ENCODE measurements at regions not wholly inside any gene's neighbourhood (a gene's known extent, or its start where the extent isn't known, plus 50 kb on each side); places are given as distances from the start of the nearest gene placed in this dataset.

DNA sequence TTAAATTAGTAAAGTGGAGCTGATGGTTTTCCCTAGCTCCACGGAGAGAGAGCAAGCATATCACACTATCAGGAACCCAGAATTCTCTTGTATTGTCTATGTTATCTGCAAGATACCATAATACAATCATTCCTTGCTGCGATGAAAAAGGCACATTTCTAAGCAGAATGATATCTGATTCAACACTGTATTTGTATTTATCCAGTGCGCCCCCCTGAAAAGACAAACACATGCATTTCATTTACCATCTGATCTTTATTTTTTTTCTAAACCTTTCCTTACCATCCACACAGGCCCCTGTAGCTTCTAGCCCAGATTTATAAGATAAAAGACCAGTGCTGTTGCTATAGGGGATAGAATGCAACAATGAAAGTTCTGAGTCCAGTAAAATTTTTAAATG, 420.6 kb downstream of the TDRD15 start:
- no peak for DNase-seq

DNA sequence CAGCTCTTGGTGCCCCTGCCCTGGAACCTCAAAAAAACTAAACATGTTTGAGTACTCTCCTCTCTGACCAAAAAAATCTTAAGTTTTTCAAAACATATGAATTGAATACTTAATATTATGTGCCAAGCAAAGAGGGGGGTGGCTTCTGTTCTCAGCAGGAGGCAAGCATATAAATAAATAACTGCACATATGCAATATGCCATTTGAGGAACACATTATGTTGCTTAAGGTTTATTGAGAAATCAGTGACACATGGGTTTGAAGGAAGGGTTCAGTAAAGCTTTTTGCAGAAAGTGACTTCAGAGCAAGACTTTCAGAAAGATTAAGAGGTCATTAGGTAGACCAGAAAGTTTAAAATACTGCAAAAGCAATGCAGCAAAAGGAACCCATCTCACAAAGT, 429.2 kb downstream of the TDRD15 start:
- no peak for DNase-seq

DNA sequence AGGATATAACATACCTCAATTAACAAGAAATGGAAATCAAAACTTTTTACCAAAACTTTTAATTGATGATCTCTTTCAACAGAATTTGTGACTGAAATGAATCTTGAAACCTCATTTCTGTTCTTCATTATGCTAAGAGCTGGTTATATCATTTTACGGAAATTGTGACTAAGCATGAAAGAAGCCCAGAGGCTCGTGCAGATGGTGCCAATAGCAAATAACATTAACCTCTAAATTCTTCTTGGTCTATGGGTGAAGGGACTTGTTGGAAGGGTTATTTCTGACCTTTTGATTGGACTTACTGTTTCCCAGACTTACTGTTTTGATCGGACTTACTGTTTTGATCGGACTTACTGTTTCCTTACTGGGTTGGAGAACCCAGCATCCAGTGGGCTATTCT, 435.6 kb downstream of the TDRD15 start:
- DNase-seq, result no peak

DNA sequence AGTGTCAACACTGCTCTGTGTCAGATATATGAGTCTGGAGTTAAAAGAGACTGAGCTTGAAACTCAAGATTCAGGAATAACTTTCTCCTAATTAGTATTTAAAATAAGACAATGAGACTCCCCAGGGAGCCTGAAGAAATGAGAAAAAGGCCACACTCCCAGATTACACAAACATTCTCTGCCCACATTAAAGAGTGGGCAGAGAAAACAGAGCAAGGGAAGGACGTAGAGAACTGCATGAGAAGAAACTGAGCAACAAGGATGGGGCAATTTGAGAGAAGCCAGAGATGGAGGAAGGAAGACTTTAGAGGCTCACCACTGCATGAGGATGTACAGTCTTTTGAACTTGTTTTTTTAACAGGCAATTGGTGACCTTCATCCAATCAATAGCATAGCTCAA, 438.2 kb downstream of the TDRD15 start:
- no peak for DNase-seq

DNA sequence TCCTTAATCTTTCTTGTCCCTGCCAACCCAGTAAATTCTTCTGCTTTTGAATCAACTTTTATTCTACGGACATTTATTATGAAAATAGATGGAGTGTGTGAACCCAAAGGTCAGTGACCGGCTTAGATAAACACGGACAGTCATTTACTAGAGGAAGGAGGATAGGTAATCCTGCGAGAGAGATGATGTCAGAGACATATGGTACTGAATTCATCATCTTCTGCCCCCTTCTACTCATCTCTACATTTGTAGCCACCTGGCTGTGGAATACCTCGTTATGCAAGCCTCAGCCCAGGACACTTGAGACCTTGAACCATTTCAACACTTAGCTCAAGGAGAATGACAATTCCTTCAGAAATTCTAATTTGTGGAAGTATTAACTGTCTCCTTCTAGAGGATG, 443.6 kb downstream of the TDRD15 start:
- no peak for DNase-seq

DNA sequence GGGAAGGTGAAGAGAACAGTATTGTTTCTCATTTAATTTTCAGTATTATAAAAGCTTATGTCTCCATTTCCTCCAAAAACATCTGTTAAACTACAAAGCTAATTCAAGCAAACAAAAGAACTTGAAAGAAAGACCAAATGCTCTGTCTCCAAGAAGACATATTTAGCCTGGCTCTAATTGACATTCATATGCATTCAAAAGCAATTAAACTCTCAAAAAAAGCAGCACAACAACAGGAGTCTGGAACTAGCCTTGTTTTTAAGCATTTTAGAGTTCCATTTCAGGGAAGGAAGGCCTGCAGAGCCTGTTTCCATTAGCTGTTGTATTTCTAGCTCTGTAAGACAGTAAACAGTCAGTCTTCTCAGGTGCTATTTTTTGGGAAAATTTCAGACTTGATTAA, 447.9 kb downstream of the TDRD15 start:
- no peak for DNase-seq

DNA sequence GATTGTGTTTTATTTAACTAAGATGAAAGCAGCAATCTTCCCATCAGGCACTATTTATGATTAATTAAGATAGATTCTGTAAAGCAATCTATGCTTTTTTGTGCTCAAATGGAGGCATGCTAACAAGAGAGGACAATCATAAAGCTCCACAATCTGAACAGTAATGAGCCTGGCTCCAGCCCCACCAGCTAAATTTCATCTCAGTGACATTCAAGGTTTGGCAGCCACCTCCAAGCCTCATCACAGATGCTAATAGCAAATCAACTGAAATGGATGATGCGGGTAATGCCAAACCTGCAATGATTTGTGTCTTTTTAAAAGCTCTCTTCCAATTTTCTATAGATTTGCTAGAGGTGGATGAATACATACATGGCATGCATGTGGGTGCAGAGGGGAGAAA, 456.6 kb downstream of the TDRD15 start:
- no peak for DNase-seq

DNA sequence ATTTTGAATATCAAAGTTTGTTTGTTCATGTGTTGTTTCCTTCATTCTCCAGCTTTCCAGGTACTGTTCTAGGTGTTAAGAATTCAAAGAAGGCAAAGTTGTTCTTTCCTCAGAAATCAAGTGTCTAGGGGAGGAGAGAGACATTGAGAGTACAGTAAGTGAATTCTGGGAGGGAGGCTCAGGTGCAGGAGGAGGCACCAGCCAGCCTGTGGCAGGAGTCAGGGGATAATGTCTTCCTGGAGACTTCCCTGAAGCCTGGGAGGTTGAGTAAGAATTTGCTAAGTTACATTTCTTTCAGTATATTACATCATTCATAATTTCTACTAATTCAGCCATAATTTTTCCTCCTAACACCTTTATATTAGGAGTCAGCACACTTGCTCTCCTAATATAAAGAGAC, 462.1 kb downstream of the TDRD15 start:
- no peak for DNase-seq

DNA sequence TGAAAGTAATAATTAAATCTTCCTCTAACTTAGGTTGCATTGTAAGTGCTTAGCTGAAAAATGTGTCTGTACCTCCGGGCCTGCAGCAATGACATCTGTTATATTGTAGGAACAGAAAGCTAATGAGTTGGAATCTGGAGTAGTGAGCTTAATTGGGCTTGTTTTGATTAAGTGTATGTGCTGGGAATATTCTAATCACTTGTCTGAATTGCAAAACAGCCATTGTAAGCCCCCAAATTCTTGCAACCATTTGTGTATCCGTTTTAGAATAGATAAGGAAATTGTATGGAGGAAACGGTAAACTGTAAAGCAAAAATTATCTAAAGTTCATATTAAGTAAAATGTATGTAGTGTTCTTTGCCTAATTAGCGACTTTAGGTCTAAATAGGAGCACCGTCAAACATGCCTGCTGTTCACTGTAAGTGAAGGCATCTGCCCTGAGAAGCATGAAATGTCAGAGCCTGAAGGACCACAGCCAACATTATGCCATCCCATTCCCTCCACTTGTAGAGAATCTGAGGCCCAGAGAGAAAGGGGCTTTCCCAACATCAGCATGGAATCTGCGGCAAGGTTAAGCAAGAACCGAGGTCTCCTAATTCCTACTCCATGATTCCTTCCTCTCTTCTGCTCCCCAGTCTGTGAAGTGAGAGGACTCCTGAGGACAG, 466.4 kb downstream of the TDRD15 start:
- DNase-seq, result no peak

DNA sequence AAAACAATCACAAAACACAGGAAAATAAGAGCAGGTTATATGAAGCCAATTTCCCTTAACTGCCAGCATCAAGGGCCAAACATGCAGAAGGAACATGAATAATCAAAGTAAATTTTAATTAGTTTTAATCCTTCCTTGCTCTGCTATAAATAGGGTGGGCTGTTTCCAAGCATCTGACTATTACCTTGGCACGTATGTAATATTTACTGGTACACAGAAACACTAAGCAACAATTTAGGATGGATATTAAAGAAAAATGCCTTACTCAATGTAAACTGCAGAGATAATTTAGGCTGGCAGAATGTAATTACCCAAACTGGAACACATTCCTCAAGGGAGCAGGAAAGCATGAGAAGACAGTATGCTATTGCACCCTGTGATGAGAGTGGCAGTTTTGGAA, 468.2 kb downstream of the TDRD15 start:
- DNase-seq, result no peak

DNA sequence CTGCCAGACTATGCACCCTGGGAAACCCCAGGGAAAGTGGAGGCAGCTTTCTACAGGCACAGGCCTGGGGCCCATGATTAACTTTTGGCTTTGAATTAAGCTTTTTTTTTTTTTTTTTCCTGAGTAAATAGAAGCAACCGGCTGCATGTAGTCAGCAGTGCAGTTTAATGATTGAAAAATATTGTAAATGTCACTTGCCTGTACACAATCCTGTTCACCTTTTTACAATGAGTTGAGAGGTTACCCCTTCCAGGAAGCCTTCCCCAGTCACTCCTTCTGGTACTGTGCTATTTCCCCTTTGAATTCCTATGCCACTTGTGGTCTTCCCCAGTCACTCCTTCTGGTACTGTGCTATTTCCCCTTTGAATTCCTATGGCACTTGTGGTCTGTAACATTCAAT, 475.6 kb downstream of the TDRD15 start:
- no peak for DNase-seq

DNA sequence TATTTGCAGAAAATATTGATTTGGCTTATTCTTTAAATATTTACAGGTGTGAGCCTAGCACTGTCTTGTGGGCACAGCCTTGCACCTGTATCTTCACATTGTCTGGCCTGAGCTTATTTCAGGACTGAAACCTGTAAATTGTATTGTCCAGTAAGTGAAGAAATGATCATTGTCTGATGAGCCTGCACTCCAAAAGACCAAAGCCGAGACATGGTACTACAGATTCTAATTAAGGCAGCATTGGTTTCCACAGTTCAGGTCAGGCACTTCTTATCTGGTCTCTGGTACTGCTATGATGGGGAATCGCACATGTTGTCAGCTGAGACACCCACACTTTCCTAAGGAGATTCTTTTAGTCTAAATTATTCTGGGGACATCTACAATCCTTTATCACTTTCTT, 479.0 kb downstream of the TDRD15 start:
- DNase-seq, result no peak

DNA sequence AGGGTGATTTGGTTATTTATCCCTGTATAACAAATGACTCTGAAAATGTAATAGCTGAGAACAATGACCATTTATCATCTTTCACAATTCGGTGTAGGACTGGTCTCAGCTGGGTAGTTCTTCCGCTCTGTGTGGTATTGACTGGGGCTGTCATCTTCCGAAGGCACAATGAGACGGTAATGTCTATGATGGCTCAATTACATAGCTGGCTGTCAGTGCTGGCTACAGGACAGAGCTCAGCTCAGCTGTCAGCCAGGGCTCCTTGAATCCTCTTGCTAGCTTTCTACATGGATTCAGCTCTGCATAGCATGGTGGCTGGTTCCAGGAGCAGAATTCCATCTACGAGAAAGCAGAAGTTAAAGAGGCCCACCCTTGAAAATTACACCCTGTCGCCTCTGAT, 483.8 kb downstream of the TDRD15 start:
- DNase-seq, result no peak

DNA sequence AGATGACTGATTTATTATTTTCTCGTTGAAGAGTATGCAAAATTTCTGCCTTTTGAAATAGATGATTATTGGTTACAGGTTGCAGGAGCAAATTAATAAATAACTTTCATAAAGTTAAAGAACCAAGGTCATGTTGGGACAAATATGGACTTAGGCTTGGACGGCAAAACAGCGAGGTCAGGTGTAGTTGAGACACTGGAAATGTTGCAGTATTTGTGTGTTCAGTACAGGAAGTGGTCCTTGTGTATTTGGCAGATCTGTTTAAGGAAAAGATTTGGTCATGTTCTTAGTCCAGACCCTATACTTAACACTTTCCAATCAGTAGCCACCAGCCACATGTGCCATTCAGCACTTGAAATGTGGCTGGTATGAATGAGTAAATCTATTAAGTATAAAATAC, 486.5 kb downstream of the TDRD15 start:
- no peak for DNase-seq

DNA sequence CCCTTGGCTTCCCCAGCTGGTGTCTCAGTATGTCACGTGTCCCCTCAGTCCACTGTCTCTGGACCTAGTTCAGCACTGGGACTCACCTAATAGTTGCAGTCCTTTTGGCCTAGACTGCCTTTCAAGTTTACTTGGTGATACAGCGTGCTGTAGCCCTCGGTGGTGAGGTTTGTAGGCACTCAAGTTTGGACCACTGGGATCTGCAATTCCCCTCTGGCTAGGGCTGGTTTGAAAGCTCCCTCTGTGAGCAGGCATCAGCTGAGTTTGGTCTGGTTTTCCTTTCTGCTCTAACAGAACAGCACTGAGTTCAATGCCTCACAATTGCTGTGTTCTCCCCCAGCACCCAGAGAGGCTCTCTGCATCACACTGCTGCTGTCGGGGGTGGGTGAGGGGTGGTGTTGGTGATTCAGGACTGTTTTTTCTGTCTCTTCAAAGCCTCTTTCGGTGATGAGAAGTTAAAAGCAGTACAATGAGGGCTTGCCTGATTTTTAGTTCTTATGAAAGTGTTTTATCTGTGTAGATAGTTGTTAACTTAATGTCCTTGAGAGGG, 494.2 kb downstream of the TDRD15 start:
- no peak for DNase-seq

DNA sequence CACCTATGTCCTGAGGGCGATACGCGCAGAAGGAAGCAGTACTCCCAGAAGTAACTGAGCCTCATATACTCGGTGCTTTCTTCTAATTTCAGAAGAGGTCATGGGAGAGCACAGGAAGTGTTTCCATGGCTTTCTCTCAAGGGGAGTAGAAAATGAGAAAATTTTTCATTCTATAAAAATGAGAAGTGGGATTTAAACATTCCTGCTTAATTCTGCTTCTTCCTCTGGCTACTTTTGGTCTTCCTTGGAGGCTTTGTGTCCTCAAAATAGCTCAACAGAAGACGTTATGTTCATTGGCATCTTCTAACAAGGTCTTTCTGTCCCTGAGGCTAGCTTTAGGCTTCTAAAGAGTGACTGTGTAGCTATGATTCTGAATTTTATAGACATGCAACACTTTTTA, 497.0 kb downstream of the TDRD15 start:
- no peak for DNase-seq

DNA sequence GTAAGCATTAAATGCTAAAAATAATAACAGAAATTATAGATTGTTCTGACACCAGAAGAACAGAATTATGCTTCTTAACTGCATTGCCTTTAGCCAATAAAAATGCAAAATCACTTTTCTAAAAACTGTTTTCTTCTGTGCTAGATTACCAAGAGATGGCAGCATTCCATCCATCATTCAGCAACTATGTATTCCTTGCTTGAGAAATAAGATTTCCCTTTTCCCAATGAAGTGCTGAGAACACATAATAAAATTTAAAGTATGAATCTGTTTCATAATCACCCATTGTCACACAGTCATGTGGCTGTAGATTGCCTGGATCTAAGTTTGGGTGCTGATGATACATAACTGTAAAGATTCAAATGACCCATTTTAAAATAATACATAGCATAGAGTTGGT, 504.2 kb downstream of the TDRD15 start:
- DNase-seq, result no peak

DNA sequence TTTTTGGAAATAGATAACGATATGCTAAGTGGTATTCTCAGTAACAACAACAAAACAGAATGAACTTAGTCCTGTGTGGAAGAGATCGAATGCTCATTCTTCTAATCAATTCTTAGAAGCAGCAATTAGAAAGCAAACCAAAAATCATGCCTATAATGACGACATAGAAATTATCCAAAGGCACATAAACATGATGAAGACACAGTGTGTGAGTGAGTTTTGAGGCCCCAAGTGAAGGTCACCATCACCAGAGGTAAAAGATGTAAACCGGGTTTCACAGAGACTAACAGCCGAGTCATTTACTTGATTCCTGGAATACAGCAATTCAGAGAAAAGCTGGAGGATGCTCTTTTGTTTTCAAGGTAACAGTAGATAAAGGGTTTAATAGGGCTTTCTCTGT, 509.2 kb downstream of the TDRD15 start:
- no peak for DNase-seq

DNA sequence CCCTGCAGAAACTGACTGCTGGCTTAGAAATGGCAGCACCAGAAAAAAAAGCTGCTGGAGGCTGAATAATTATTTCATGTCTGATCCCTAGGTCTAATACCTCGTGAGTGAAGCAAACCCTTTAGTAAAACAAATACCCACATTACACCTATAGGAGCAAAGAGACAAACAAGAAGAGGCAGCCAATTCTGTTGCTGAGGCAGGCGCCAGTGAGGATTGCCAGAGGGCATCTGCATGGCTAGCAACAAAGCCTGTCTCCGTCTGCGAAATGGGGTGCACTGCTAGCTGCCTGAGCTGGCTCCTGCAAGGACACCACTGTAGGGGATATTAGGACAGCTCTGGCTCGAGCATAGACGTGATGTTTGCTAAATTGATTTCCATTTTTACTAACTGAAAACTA, 509.7 kb downstream of the TDRD15 start:
- DNase-seq, result no peak

DNA sequence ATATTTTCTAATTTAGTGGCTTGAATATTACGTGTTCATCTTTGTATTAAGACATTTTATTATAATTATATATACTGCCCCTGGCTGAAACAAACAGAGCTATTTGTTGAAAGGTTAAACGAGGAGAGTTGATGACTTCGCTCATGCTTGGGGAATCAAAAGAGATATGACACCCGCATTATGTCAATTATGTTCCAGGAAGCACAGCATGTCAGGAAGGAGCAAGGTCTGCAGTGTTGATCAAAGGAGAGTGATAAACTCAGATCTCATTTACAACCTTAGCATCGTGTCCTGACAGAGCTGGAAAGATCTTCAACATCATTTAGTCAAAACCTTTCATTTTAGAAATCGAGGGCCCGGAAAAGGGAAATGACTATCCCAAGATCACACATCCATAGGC, 510.1 kb downstream of the TDRD15 start:
- DNase-seq, result no peak

DNA sequence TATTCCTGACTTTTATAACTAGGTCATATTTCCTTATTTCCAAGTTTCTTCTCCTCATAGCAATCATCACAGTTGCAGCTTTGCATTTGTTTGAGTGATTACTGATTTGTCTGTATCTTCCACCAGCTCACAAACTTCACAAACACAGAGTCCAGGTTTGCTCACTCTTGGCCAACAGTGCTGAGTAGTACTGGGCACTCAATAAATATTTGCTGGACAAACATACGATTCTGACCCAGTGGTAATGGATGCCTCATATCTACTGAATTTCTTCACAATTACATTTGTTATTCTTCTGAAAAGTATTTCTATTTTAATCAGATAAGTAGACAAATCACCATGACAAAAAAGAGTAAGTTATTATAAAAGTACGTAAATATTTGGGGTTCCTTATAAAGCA, 516.3 kb downstream of the TDRD15 start:
- no peak for DNase-seq

DNA sequence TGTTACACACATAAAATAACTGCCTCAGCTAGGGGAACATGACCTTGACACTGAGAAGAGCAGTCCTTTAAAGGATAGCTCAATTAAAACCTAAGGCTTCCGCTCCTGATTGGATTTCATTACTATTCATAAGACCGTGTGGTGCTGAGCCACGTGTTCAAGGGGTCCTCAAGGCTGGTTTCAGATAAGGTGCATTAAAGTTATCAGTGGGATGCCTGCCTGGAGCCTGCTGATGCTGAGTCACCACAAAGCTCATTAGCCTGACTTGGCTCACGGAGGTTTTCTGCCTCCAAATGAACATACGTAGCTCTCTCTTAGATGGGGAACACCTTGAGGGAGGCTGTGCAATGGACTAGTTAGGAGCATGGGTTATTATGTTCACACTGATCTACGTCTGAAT, 518.9 kb downstream of the TDRD15 start:
- no peak for DNase-seq

DNA sequence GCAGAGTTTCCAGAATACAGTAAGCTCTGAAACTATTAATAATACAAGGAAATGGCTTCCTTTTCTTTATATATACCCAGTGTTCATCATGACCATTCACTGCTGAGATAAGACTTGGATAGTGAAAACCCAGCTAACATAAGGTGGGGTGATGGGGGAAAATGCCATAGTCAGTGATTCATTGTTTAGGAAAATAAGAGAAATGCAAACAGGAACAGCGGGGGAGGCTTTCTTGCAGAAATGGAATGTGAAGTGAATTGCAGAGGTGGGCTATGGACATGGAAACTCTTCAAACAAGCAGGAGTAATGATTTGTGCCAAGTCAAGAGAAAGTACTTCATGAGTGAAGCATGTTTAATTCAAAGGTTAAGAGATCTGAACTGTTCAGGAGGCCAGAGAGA, 519.4 kb downstream of the TDRD15 start:
- no peak for DNase-seq

DNA sequence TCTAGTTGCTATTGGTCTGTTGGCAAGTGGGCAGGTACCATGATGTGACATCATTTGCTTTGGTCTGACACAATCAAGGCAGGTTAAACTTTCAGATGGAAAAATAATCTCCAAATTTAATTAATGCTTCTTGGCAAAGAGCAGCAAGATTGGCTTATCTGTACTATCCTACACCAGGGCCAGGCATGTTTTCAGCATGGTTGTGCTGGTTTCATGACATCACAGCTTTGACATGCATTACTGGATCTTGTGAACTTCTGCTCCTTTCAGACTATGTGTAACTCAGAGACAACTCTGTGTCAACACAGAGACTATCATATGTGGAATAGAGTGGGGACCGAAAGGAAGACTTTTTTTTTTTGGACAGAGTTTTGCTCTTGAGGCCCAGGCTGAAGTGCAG, 520.5 kb downstream of the TDRD15 start:
- DNase-seq, result no peak

DNA sequence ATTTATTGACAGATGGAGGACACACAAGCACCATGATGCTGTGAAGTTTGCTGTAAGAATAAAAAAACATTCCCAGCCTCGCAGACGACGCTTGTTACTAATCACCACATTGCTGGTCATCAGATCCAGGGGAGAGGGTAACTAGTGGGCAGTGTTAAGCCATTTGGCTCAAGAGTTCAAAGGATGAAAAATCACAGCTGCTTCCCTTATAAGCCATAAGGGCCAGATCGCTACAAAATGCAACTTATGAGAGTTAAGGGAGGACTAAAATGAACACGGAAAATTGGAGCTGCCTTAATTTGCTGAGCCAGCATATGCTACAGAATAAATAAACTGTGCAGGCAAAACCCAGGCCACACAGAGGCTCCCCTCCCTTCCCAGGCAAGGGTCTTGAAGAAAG, 522.6 kb downstream of the TDRD15 start:
- no peak for DNase-seq

DNA sequence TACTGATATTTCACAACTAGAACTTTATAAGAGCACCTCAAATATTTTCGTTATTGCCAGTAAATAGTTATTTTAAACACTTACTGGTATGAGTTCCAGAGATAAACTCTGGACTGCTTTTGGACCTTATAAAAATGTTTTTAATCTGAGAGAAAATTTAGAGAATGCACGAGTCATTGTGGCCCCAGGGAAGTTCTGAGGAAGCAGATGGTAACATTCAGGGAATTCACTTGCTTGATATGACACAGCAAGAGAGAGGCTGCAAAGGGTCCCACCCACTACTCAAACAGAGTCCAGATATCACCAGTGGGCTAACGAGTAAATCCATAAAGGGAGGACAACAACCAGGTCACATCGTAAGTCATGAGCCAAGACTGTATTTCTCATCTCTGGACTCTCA, 526.8 kb downstream of the TDRD15 start:
- no peak for DNase-seq

Measured in SW 1271 (cell line).